ENCODE measurements at regions not wholly inside any gene's neighbourhood (a gene's known extent, or its start where the extent isn't known, plus 50 kb on each side); places are given as distances from the start of the nearest gene placed in this dataset.

DNA sequence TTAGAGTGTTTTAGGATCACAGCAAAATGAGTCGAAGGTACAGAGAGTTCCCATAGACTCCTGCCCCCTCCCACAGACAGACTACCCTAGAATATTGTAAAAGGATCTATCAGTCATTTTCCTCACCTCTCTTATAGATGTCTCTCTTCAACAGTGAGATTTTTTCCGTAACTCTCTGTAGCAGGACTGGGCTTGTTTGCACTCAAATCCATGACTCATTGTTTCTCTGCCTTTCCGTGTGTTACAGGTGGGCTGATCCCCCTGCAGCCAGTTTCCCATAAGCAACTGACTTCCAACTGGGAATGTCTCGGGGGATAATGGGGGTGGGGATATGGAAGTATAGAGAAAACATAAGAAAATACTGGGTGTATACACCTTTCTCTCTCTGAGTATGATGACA is 921.0 kb downstream of the GATA3 start:
- DNase-seq (ENCODE audit: low read depth, low spot score), result no peak

DNA sequence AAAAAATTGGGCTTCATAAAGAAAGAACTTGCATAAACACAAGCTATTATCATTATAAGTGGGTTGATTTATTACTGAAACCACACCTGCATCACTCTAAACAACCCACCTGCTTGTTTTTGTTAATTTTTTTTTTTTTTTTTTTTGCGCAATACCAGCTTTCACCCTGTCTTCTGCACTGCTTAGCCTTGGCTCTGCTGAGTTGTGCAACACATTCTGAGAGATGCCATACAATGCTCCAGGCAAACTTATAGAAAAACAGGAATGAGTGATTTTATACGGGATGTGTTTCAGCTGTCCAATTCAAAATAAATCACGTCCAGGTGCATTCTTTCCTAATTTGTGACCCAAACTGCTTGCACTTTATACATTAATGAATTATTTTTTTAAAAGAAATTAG is 923.6 kb downstream of the GATA3 start:
- no peak for DNase-seq (ENCODE audit: low read depth, low spot score)

DNA sequence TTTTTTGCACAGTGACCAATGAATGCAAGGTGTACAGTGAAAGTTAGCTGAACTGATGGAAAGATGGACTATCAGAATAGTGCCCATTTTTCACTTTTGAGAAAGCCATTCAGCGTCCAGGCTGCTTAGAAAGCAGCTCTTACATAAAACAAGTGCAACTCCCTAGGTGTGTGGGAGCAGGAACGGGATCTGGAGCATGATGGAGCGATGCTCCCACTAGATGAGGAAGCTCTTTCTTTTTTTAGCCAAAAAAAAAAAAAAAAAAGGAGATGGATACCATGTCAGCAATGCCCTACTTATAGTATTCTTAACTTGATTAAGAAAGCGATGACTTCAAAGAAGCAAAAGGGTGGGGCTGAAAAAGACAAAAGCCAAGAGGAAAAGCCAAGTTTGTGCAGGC is 925.5 kb downstream of the GATA3 start:
- DNase-seq (ENCODE audit: low read depth, low spot score), result no peak

DNA sequence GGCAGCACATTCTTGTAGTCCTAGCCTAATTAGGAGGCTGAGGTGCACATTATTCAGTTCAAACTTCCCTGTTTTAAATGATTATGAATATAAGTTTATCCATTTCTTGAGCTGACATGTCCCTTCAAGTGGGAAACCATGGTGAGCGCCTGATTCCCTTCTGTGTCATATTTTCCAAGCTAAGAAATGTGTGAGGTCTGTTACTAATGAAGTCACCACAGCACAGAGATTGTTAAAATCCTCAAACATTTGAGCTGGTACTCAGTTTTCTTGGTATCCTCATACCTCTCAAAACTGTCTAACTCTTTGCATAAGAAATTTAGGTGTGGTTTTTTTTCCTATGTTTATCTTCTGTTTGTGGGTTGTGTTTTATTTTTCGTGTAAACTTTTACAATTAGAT is 926.8 kb downstream of the GATA3 start:
- DNase-seq (ENCODE audit: low read depth, low spot score), result no peak

DNA sequence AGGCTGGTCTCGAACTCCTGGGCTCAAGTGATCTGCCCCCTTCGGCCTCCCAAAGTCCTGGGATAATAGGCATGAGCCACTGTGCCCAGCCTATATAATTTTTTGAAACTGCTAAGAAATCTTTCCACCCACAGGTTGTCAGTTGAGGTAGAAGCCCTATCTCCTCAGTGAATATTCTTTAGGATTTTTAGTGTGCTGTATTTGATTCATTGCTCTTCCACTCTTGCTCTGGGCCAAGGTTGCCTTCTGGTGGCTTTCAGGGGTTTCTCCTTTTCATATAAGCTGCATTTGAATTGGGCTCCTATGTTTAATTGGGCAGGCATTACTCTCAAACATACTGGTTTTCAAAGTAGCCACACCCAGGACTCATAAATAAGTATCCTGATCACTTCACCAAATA is 931.2 kb downstream of the GATA3 start:
- no peak for DNase-seq (ENCODE audit: low read depth, low spot score)

DNA sequence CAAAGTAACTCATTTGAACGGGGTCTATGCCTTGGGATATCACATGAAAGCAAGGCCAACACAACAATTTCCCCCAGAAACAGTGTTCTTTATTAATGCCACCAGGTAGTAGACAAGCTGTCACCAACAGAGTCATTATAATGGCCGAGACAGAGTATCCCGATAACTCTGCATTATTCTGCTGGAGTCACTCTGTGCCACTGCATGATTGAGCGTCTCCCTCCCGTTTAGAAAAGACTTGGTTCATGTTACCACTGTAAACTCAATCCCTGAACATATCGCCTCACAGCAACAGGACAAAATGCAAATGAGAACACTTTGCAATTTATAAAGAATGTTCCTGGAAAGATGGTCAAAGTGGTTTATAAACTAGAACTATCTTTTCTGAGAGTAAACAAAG is 932.5 kb downstream of the GATA3 start:
- DNase-seq (ENCODE audit: low read depth, low spot score), result no peak

DNA sequence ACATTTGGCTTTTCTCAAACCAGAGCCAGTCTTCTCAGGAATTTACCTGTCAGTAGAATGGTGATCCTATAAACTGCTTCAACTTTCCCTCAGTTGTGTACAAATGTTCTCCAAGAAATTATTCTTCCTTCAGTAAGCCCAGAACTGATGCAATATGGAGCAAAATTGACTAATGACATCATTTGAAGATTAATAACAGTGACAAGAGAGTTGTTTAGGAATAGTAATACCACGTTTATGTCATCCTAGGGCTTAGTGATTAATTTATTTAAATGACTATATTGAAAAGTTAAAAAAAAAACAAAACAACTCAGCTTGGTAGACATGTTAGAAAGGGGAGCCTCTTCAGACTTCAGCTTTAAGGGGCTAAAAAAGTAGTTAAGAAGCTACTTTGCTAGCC is 933.2 kb downstream of the GATA3 start:
- no peak for DNase-seq (ENCODE audit: low read depth, low spot score)

DNA sequence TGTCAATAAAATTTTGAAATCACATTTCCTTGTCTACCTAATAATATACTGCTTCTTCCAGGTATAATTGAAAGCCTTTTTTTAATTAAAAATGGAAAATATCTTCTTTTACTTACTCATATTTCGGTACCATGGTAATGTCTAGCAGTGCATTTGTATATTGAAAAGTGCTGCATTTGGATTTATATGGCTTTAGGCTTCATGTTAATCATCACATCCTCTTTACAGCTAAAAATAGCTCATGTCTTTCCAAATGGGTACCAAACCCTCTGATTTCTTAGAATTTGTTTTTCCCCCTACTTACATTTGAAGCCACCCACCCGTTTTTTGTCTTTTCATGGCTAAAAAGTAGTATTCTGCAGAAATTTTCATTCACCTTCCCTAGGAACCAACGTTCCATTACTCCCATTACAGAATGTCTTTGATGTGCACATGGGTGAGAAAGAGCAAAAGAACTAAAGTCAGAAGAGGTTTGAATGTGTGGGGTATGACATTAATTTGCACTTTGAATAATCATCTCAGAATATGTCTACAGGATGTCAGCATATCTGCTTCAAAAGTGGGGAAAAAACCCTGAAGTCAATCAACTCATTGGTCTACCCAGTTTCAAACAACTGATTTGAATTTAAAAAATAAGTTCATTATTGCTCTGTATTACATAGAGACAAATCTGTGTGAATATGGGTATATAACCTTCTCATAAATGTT is 935.9 kb downstream of the GATA3 start:
- no peak for DNase-seq (ENCODE audit: low read depth, low spot score)

DNA sequence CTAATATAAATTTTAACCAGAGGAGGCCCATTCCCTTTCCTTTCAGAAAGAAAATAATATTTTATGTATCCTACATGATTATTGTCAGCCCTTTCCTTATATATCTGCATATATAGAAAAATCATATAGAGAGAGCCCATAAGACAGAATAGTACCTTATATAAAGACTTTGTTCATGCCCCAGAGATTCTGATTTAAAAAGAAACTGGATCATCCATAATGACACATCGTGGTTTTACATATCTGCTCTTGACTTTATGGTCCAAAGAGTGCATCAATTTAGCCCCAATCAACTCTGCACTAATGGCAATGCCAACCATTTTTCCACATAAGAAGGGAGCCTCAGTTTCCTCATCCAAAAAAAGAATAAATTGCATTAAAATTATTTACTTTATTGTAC is 937.5 kb downstream of the GATA3 start:
- no peak for DNase-seq (ENCODE audit: low read depth, low spot score)

DNA sequence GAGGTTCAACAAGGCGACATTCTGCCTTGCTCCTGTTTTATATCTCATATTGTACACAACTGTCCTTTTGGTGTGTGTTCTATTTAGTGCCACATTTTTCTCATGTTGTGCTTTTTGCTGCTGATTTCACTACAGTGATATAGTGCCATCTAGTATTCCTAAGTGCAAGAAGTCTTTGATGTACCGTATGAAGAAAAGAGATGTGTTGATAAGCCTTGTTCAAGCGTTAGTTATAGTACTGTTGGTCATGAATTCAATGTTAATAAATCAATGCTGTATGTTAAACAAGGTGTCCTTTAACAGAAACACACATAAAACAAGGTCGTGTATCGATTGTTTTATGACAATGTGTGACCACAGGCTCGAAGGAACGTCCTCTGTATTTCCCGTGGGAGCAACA is 939.4 kb downstream of the GATA3 start:
- DNase-seq (ENCODE audit: low read depth, low spot score), result no peak

DNA sequence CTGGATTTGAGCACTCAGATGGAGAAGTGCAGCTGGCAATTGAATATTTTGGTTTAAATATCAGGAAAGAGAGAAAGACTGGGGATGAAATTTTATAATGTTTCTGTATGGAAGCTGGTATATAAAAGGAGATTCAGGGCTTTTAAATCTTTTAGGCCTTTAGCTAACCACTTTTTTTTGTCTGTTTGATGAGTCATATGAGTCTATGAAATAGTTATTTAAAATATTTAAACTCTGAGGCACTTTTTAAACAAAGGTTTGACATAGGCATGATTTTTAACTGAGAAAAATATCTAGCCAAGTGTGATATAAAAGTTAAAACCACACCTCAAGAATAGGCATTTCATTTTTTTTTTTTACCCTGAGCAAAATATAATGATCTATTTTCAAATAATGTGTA is 944.3 kb downstream of the GATA3 start:
- no peak for DNase-seq (ENCODE audit: low read depth, low spot score)

DNA sequence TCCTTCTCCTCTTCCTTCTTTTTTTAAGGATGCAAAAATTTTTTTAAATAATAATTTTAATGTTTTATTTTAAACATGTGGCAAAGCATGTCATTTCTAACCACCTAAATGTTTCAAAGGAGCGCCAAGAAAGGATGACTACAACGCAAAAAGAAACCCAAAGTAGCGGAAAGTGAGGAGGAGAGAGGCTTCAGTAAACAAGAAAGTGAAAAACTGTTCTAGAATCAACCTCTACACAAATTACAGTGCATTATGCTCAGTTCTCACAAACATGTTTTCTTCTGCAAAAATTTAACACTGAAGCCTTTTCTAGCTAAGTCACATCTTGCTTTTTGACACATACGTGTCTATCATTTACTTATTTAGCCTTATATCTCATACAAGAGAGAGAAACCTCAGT is 948.6 kb downstream of the GATA3 start:
- no peak for DNase-seq (ENCODE audit: low read depth, low spot score)

DNA sequence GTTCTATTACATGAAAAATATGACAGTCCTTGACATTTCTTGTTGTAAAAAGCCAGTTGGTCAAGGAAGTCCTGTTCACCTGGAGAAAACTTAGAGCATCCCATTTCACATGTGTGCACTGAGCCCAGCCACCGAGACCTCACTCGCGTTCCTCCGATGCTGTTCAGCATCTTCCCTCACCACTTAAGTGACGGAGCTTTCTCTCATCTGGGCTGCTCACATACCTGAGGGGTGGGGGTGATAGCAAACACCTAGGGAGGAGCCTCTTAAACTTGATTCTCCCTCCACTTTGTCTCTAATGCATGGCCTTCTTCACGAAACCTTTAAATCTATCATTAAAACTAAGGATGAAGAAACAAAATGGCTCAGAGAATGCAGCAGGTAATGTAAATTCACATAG is 950.2 kb downstream of the GATA3 start:
- no peak for DNase-seq (ENCODE audit: low read depth, low spot score)

DNA sequence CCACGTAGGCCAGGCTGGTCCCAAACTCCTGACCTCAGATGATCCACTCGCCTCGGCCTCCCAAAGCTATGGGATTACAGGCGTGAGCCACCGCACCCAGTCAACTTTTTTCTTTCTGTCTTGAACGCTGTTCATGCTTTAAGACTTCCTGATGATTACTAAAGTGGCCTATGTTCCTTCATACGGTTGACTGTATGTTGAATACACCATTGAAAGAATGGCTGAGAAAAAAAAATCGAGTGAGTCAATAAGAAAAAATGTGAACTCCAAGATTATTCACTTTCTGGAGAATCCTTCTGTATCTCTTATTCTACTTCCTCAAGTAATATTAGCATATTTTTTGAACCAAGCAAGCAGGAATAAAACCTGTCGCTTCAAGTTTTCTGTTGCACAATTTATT is 955.0 kb downstream of the GATA3 start:
- DNase-seq (ENCODE audit: low read depth, low spot score), result no peak

DNA sequence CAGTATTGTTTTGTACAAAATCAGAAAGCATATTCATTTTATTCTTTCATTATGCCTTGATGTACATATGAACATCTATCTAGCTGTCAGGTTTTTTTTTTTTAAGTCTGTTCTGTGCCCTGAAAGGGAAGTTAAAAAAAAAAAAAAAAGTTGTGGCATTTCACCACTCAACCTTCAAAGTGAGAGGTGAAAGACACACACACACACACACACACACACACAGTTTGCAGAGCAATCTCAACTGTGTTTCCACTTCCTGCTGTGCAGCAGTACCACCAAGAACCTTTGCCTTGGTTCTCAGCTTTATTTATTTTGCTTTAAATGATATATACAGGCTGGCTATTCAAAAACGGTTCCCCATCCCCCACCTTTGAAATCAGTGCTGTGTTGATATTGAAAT is 955.6 kb downstream of the GATA3 start:
- DNase-seq (ENCODE audit: low read depth, low spot score), result no peak

DNA sequence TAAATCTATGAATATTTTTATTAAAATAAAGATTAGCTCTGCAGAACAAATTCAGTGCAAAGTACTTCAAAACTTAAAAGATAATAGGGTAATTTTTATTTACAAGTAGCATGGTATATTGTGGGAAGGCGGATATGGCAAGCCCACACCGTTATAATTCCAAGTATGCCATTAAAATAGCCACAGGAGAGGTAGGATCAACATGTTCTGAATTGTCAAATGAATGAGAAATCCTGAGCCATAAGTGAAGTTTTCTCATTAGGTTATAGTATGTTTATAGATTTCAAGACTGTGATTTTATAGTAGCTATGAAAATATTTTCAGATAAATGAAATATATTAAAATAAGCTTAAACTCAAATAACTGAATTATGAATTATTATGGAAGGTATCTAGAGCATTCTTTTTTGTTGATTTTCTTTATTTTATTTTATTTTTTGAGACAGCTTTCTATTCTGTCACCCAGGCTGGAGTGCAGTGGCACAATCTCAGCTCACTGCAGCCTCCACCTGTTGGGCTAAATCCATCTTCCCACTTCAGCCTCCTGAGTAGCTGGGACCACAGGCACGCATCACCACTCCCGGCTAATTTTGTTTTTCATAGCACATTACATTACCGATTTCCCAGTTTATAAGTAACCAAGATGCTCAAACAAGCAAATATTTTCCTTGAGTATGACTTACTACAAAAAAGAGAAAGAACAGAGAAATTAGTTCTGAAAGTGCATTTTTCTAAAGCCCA is 956.6 kb downstream of the GATA3 start:
- no peak for DNase-seq (ENCODE audit: low read depth, low spot score)

DNA sequence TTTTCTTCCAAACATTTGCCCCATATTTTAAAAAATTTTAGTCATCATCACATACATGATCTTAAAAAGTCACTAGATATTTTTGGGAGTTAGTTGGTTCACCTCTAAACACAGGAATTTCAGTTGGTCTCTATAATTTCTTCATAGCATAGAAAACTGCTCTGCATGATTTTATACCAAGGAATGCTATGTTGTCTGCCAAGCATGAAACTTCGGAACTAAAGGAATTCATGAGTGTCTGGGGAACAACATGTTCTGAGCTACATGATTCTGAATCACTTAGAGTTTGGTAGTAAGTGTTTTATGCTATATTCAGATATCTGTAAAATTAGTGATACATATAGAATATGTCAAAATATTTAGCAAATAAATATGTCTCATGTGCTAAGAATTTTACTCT is 957.8 kb downstream of the GATA3 start:
- DNase-seq (ENCODE audit: low read depth, low spot score), result no peak

DNA sequence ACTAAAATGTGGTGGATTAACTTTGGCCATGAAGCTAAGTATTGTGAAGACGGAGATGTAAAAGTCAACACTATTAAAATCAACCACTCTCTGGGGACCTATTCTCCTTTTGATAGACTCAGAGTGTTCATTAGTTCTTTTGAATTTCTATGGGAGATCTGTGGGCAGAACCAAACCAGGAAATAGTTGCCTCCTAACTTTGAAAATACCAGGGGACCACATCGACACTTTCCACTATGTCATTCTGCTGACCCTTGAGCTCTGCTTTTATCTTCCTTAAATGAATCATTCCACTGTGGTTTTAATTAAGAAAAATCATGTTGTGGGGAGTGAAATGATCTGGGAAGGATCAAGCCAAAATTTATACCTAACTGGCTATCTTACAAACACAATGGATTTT is 960.5 kb downstream of the GATA3 start:
- DNase-seq (ENCODE audit: low read depth, low spot score), result no peak

DNA sequence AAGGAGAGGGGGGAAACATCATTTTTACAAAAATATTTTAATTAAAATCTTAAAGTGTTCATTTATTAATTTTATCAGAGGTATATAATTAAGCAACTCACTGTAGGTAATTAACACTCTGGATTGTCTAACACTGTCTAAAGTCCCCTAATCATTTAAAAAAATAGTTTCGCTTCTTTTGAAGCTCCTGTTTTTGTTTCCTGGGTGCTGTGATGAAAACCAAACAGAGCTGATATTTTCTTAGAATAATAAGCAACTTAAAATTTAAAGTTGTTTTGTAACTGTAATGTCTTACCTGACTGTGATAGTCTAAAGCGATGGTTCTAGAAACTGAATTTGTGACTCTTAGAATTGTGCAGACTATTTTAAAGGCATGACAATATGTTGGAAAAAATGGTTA is 961.0 kb downstream of the GATA3 start:
- no peak for DNase-seq (ENCODE audit: low read depth, low spot score)

DNA sequence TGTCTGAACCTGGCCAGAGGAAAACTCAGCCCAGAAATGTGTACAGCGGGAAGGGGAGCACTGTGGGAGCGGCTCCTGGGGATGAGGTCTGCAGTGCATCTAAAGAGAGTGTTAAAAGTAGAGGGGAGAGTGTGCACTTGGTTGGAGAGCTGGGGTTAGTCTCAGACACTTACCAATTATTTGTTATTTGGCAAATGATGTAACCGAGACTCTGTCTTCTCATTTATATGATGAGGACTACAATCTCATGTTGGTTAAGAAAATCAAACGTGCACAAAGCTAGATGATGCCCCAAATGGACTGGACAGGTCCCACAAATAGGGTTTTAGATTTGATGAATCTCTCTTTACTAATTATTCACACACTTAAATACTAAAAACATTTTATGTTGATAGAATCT is 962.4 kb downstream of the GATA3 start:
- DNase-seq (ENCODE audit: low read depth, low spot score), result no peak

DNA sequence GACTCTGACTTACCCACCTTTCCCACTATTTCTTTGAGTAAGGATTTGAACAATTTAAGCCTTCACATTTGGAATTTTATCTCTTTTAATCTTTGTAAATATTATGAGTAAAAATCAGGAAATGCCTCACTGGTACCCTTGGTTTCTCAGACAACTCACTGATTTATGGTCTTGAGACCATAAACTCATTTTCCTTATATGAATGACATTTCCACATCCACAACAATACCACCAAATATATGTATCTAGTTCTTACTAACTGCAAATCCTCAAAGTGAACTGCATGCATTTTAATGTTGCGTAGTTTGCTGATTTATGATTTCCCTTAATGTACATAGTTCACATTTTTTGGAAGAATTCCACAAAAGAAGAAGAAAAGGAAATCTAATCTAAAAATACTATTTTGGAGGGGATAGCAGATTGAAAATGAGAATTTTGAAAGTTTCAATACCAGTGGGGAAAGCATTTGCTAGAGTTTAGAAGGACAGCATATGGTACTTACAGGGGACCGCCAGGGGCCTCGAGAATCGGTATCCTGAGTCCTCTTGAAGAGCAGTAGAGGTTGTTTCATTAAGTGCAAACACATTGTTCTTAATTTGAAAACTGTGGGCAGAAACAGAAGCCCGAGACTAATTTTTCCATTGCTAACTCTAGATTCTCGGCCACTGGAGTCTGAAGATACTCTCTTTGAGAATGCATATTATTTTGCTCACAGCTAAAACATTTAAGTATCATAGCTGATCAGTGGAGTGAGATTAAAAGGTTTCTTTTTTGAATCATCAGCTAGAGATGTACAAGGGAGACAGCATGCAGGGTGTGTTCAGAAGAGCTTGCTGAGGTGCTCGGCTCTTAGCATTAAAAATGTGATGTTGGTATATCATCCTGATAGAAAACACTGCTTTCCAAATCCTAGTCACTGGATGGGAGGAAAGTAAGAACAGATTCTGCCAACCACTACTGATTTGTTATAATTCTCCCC is 964.0 kb downstream of the GATA3 start:
- no peak for DNase-seq (ENCODE audit: low read depth, low spot score)

DNA sequence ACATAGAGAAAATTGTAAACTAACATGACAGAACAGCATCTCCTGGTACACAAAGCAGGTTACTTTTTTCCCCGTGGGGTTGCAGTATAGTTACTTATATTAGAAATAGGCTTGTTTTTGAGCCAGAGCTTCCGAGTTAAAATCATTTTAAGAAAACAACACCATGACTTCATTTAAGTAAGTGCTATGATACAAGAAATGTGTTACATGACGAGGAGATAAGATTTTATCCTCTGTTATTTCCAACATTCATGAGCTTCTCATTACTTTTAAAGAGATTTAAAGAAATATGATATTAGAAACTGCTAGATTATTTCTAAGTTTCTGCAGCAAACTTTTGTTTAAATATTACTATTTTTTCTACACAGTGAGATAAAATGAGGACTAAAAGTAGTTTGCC is 968.7 kb downstream of the GATA3 start:
- DNase-seq (ENCODE audit: low read depth, low spot score), result no peak

Measured in iPS DF 19.7 (cell line).